ENCODE measurements at regions not wholly inside any gene's neighbourhood (a gene's known extent, or its start where the extent isn't known, plus 50 kb on each side); places are given as distances from the start of the nearest gene placed in this dataset.
"Not testable (repeated sequence)": the region's sequence is repeated elsewhere in the genome, so short reads cannot be mapped to it uniquely, and the experiment has no call there.

- H3K4me1 ChIP-seq: no peaks in the 10 kb centered on the region
- no peak overlapping the region for H3K4me3 ChIP-seq
- in situ Hi-C loops (cut with MboI; ENCODE audit: low sequenced_read_pairs): no loop called here
- no peak for DNase-seq (ENCODE audit: low spot score in 2 of 2)
- H3K9me3 ChIP-seq: no peaks in the 10 kb centered on the region
- 0 out of 2 replicates have a peak, but pooled peaks cover 2% of the 10 kb centered on the region for H3K27me3 ChIP-seq (ENCODE audit: low read depth)
- H3K36me3 ChIP-seq (replicated peaks): no peaks in the 10 kb centered on the region
These were observed 128.0 kb downstream of the BARX2 start for GRCh38 chr11:129503646-129504045.

GRCh38 chr11:129505266-129505665 is 129.6 kb downstream of the BARX2 start:
- no peaks in the 10 kb centered on the region for H3K4me1 ChIP-seq
- no peak overlapping the region for H3K4me3 ChIP-seq
- no peak for DNase-seq (ENCODE audit: low spot score in 2 of 2)
- H3K9me3 ChIP-seq: no peaks in the 10 kb centered on the region
- no peaks in the 10 kb centered on the region for H3K36me3 ChIP-seq (replicated peaks)
- in situ Hi-C loops (cut with MboI; ENCODE audit: low sequenced_read_pairs): no loop called here
- H3K27me3 ChIP-seq (ENCODE audit: low read depth): 0 out of 2 replicates have a peak, but pooled peaks cover 2% of the 10 kb centered on the region

- Histone ChIP-seq H3K27me3 (ENCODE audit: low read depth) (0 out of 2 replicates have a peak, but pooled peaks cover 2% of the 10 kb centered on the region), H3K36me3 (replicated peaks) (no peaks in the 10 kb centered on the region), H3K4me1 (no peaks in the 10 kb centered on the region), H3K9me3 (no peaks in the 10 kb centered on the region), H3K4me3 (no peak overlapping the region)
- in situ Hi-C loops (cut with MboI; ENCODE audit: low sequenced_read_pairs): no loop called here
- DNase-seq (ENCODE audit: low spot score in 2 of 2): no peak
These were observed 132.5 kb downstream of the BARX2 start for GRCh38 chr11:129508163-129508562.

- in situ Hi-C loops (cut with MboI; ENCODE audit: low sequenced_read_pairs): no loop called here
- Histone ChIP-seq H3K36me3 (replicated peaks) (no peaks in the 10 kb centered on the region), H3K4me1 (no peaks in the 10 kb centered on the region), H3K9me3 (no peaks in the 10 kb centered on the region), H3K27me3 (ENCODE audit: low read depth) (no peaks in the 10 kb centered on the region; the same call in 1 of the 2 replicates), H3K4me3 (no peak overlapping the region)
- no peak for DNase-seq (ENCODE audit: low spot score in 2 of 2)
These were observed 152.6 kb downstream of the BARX2 start for GRCh38 chr11:129528296-129528695.

- DNase-seq (ENCODE audit: low spot score in 2 of 2): no peak
- no peaks in the 10 kb centered on the region for H3K9me3 ChIP-seq
- no peaks in the 10 kb centered on the region for H3K36me3 ChIP-seq (replicated peaks)
- in situ Hi-C loops (cut with MboI; ENCODE audit: low sequenced_read_pairs): no loop called here
- no peaks in the 10 kb centered on the region for H3K27me3 ChIP-seq (ENCODE audit: low read depth)
- no peaks in the 10 kb centered on the region for H3K4me1 ChIP-seq
- H3K4me3 ChIP-seq: no peak overlapping the region
These were observed 154.7 kb downstream of the BARX2 start for GRCh38 chr11:129530154-129530895.

- no peaks in the 10 kb centered on the region for H3K27me3 ChIP-seq (ENCODE audit: low read depth)
- in situ Hi-C loops (cut with MboI; ENCODE audit: low sequenced_read_pairs): no loop called here
These were observed 157.7 kb downstream of the BARX2 start for GRCh38 chr11:129533395-129533794.

GRCh38 chr11:129536338-129536737 is 160.7 kb downstream of the BARX2 start:
- no peak for DNase-seq (ENCODE audit: low spot score in 2 of 2)
- H3K27me3 ChIP-seq (ENCODE audit: low read depth): no peaks in the 10 kb centered on the region
- H3K4me3 ChIP-seq: no peak overlapping the region
- no peaks in the 10 kb centered on the region for H3K36me3 ChIP-seq (replicated peaks)
- H3K9me3 ChIP-seq: no peaks in the 10 kb centered on the region
- no peaks in the 10 kb centered on the region for H3K4me1 ChIP-seq
- in situ Hi-C loops (cut with MboI; ENCODE audit: low sequenced_read_pairs): no loop called here

More at GRCh38 chr11:129533395-129533794, 157.7 kb downstream of the BARX2 start:
- no peaks in the 10 kb centered on the region for H3K9me3 ChIP-seq
- H3K36me3 ChIP-seq (replicated peaks): no peaks in the 10 kb centered on the region
- DNase-seq (ENCODE audit: low spot score in 2 of 2): no peak
- H3K4me1 ChIP-seq: no peaks in the 10 kb centered on the region
- no peak overlapping the region for H3K4me3 ChIP-seq

GRCh38 chr11:129538323-129538722 is 162.7 kb downstream of the BARX2 start:
- Histone ChIP-seq H3K4me3 (no peak overlapping the region), H3K36me3 (replicated peaks) (no peaks in the 10 kb centered on the region), H3K9me3 (no peaks in the 10 kb centered on the region), H3K4me1 (no peaks in the 10 kb centered on the region), H3K27me3 (ENCODE audit: low read depth) (no peaks in the 10 kb centered on the region)
- DNase-seq (ENCODE audit: low spot score in 2 of 2): no peak
- in situ Hi-C loops (cut with MboI; ENCODE audit: low sequenced_read_pairs): no loop called here

GRCh38 chr11:129543515-129544290 is 168.1 kb downstream of the BARX2 start:
- H3K36me3 ChIP-seq (replicated peaks): no peaks in the 10 kb centered on the region
- in situ Hi-C loops (cut with MboI; ENCODE audit: low sequenced_read_pairs): no loop called here
- no peaks in the 10 kb centered on the region for H3K9me3 ChIP-seq

GRCh38 chr11:129544691-129545090 is 169.0 kb downstream of the BARX2 start:
- no peaks in the 10 kb centered on the region; the same call in 1 of the 2 replicates for H3K9me3 ChIP-seq
- H3K4me1 ChIP-seq: no peaks in the 10 kb centered on the region
- no peaks in the 10 kb centered on the region for H3K36me3 ChIP-seq (replicated peaks)
- no peak overlapping the region for H3K4me3 ChIP-seq
- DNase-seq (ENCODE audit: low spot score in 2 of 2): no peak
- in situ Hi-C loops (cut with MboI; ENCODE audit: low sequenced_read_pairs): no loop called here
- H3K27me3 ChIP-seq (ENCODE audit: low read depth): no peaks in the 10 kb centered on the region

More at GRCh38 chr11:129543515-129544290, 168.1 kb downstream of the BARX2 start:
- Histone ChIP-seq H3K4me1 (no peaks in the 10 kb centered on the region), H3K27me3 (ENCODE audit: low read depth) (no peaks in the 10 kb centered on the region), H3K4me3 (no peak overlapping the region)
- no peak for DNase-seq (ENCODE audit: low spot score in 2 of 2)

GRCh38 chr11:129546266-129546665 is 170.6 kb downstream of the BARX2 start:
- Histone ChIP-seq H3K9me3 (no peaks in the 10 kb centered on the region; the same call in 1 of the 2 replicates), H3K4me3 (no peak overlapping the region), H3K36me3 (replicated peaks) (no peaks in the 10 kb centered on the region), H3K4me1 (no peaks in the 10 kb centered on the region), H3K27me3 (ENCODE audit: low read depth) (no peaks in the 10 kb centered on the region)
- DNase-seq (ENCODE audit: low spot score in 2 of 2): no peak
- in situ Hi-C loops (cut with MboI; ENCODE audit: low sequenced_read_pairs): no loop called here

GRCh38 chr11:129557421-129557820 is 181.8 kb downstream of the BARX2 start:
- Histone ChIP-seq H3K4me3 (no peak overlapping the region), H3K36me3 (replicated peaks) (no peaks in the 10 kb centered on the region), H3K27me3 (ENCODE audit: low read depth) (no peaks in the 10 kb centered on the region), H3K4me1 (no peaks in the 10 kb centered on the region), H3K9me3 (no peaks in the 10 kb centered on the region)
- in situ Hi-C loops (cut with MboI; ENCODE audit: low sequenced_read_pairs): no loop called here
- no peak for DNase-seq (ENCODE audit: low spot score in 2 of 2)

- no peaks in the 10 kb centered on the region for H3K9me3 ChIP-seq
- no peaks in the 10 kb centered on the region for H3K36me3 ChIP-seq (replicated peaks)
- DNase-seq (ENCODE audit: low spot score in 2 of 2): no peak
- no peaks in the 10 kb centered on the region for H3K4me1 ChIP-seq
- in situ Hi-C loops (cut with MboI; ENCODE audit: low sequenced_read_pairs): no loop called here
- no peak overlapping the region for H3K4me3 ChIP-seq
- no peaks in the 10 kb centered on the region for H3K27me3 ChIP-seq (ENCODE audit: low read depth)
These were observed 193.4 kb downstream of the BARX2 start for GRCh38 chr11:129569007-129569406.

GRCh38 chr11:129572667-129573066 is 197.0 kb downstream of the BARX2 start:
- H3K9me3 ChIP-seq; H3K36me3 ChIP-seq (replicated peaks); DNase-seq (ENCODE audit: low spot score in 2 of 2); H3K4me1 ChIP-seq; H3K4me3 ChIP-seq; H3K27me3 ChIP-seq (ENCODE audit: low read depth); in situ Hi-C loops (cut with MboI; ENCODE audit: low sequenced_read_pairs): not testable (repeated sequence)
